ENCODE measurements at regions not wholly inside any gene's neighbourhood (a gene's known extent, or its start where the extent isn't known, plus 50 kb on each side); places are given as distances from the start of the nearest gene placed in this dataset.
A peak's percentile ranks its signal among the peaks of the same experiment; 100 is the strongest.

DNA sequence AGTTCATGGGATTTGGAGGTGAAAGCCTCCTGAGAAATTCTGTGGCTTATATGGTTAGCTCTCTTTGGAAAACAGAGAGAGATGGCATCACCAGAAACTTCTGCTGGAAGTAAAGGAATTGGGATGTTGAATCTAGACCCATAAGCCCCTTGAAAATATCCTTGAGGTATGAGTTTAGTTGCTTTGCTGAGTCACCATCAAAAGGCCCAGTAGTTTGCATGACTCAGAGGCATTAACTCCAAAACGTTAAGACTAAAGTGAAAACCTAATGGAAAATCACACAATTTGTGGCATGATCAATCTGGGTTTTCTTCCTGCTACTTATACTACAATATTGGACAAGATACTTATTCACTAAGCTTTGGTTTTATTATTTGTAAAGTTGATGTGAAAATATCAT is 349.2 kb upstream of the SALL1 start:
- no peak overlapping the region for H3K4me3 ChIP-seq (ENCODE audit: low read depth, low read length)
- DNase-seq (ENCODE audit: low read depth), result peak; percentile 43
- TF ChIP-seq, protein P1, sequence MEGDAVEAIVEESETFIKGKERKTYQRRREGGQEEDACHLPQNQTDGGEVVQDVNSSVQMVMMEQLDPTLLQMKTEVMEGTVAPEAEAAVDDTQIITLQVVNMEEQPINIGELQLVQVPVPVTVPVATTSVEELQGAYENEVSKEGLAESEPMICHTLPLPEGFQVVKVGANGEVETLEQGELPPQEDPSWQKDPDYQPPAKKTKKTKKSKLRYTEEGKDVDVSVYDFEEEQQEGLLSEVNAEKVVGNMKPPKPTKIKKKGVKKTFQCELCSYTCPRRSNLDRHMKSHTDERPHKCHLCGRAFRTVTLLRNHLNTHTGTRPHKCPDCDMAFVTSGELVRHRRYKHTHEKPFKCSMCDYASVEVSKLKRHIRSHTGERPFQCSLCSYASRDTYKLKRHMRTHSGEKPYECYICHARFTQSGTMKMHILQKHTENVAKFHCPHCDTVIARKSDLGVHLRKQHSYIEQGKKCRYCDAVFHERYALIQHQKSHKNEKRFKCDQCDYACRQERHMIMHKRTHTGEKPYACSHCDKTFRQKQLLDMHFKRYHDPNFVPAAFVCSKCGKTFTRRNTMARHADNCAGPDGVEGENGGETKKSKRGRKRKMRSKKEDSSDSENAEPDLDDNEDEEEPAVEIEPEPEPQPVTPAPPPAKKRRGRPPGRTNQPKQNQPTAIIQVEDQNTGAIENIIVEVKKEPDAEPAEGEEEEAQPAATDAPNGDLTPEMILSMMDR (IDR thresholded peaks at IDR 0.05; ENCODE audit: insufficient read depth, low read length), result no peak

DNA sequence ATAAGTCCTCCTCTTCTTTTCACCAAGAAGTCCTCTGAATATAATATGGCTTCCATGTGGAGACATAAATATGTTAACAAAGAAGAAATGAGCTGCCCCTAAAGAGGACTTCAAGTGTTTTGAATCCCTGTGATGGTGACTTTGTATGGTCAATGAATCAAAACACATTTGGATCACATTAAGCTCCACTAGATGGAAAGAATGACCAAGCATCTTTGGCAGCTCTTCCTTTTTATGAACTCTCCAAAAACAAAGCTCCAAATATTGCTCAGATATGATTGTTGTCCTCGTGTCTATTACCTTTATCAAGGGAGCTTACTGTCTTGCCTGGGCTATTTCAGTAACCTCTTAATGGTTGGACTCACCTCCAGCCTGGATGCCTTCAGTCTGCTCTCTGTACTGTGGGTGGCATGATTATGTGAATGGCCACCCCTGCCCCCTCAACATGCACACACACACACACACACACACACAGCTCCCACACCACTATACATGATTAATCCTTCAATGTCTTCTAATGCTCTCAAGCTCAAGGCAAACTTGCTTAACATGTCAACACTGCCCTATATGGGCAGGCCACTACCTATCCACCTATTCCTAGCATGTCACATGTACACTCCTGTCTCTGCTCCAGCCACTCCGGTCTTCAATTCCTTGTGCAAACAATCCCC is 346.6 kb upstream of the SALL1 start:
- DNase-seq (ENCODE audit: low read depth), result peak; percentile 57
- no peak overlapping the region for H3K4me3 ChIP-seq (ENCODE audit: low read depth, low read length)
- TF ChIP-seq, protein P1 (IDR thresholded peaks at IDR 0.05; ENCODE audit: insufficient read depth, low read length), result no peak

DNA sequence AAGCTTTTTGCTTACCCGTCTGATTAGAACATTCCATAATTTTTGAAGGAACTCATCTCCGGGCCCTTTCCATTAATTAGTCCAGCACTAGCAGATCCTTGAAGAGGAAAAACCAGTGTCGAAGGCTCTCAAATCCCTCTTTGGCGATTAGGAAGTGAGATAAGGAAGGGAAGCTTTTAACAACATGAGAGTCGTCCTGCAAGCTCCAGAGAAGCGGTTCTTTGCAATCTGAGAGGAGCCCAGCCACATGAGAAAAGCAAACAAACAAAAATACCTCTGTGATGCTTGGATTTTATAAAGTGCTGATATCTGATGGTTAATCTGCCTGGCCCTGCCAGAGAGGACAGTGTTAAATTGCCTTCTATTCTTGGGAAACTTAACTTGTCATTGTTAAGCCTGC is 339.8 kb upstream of the SALL1 start:
- TF ChIP-seq, protein P1 (IDR thresholded peaks at IDR 0.05; ENCODE audit: insufficient read depth, low read length), result no peak
- H3K4me3 ChIP-seq (ENCODE audit: low read depth, low read length), result no peak overlapping the region
- no peak for DNase-seq (ENCODE audit: low read depth)

DNA sequence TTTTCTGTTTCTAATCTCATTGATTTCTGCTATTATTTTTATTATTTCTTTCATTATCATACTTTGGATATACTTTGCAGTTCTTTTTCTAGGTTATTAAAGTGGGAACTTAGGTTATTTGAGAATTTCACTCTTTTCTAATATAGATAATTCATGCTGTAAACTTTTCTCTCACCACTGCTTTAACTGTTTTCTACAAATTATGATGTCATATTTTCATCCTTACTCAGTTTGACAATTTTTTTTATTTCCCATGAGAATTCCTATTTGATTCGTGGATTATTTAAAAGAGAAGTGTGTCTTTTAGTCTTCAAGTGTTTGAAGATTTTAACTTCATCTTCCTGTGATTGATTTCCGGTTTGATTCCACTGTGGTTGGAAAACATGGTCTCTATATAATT is 336.8 kb upstream of the SALL1 start:
- no peak overlapping the region for H3K4me3 ChIP-seq (ENCODE audit: low read depth, low read length)
- TF ChIP-seq, protein P1 (IDR thresholded peaks at IDR 0.05; ENCODE audit: insufficient read depth, low read length), result no peak
- DNase-seq (ENCODE audit: low read depth), result no peak

DNA sequence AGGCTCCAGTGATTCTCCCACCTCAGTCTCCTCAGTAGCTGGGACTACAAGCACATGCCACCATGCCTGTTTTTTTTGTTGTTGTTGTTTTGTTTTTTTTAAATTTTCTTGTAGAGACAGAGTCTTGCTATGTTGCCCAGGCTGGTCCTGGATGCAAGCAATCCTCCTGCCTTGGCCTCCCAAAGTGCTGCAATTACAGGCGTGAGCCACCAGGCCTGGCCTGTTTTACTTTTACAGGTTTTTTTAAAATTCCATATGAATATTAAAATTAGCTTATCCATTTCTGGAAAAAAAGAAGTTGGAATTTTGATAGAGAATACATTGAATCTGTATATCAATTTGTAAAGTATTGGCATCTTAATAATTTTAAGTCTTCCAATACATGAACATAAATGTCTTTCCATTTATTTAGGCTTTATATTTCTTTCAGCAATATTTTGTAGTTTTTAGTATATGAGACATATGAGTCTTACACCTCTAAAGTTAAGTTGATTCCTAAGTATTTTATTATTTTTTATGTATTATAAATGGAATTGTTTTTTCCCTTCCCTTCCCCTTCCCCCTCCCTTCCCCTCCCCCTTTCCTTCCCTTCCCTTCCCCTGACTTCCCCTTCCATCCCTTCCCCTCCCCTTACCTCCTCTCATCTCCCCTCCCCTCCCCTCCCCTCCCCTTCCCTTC is 323.5 kb upstream of the SALL1 start:
- TF ChIP-seq, protein P1 (IDR thresholded peaks at IDR 0.05; ENCODE audit: insufficient read depth, low read length), result no peak
- no peak overlapping the region for H3K4me3 ChIP-seq (ENCODE audit: low read depth, low read length)
- no peak for DNase-seq (ENCODE audit: low read depth)

DNA sequence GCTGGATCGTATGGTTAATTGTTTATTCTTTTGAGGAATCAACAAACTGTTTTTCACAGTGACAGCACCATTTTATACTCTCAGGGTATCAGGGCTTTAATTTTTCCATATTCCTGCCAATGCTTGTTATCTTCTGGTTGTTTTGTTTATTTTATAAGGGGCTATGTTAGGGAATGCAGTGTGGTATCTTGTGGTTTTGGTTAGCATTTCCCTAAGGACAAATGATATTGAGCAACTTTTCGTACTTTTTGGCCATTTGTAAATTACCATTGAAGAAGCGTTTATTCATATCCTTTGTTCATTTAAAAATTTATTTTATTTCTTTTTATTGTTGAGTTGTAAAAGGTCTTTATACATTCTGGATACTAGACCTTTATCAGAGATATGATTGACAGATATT is 322.0 kb upstream of the SALL1 start:
- TF ChIP-seq, protein P1 (IDR thresholded peaks at IDR 0.05; ENCODE audit: insufficient read depth, low read length), result no peak
- peak; percentile 4 for DNase-seq (ENCODE audit: low read depth)
- H3K4me3 ChIP-seq (ENCODE audit: low read depth, low read length), result no peak overlapping the region

Measured in fibroblast of the aortic adventitia (primary cell).